Testis (tissue), 2 donors: ENCODE measurements at regions not wholly inside any gene's neighbourhood (a gene's known extent, or its start where the extent isn't known, plus 50 kb on each side); places are given as distances from the start of the nearest gene placed in this dataset.

ENCODE experiments used
- CTCF ChIP-seq, 3 experiments: fragments of 450-650 bp in 2 of 3; fragments of 200-600 bp in 1 of 3; sonication (generic) in 1 of 3; IDR thresholded peaks; one replicate each; pipeline ENCODE4 v1.5.1; 2016 to 2019; ENCODE audit warnings: antibody characterized with exemption in 3 of 3, mild to moderate bottlenecking in 2 of 3, moderate library complexity in 1 of 3
- POLR2A ChIP-seq: fragments of 450-650 bp; IDR thresholded peaks from one replicate; pipeline ENCODE4 v1.6.1; 2017; ENCODE audit warnings: antibody characterized with exemption, mild to moderate bottlenecking, moderate library complexity

- no peak for TF ChIP-seq CTCF (IDR thresholded peaks at IDR 0.05)
- TF ChIP-seq POLR2A: no peak
Observed at GRCh38 chr19:30118760-30119159, 176.7 kb downstream of the URI1 start.
